GM21825 (cell line): ENCODE measurements at regions not wholly inside any gene's neighbourhood (a gene's known extent, or its start where the extent isn't known, plus 50 kb on each side); places are given as distances from the start of the nearest gene placed in this dataset.

ENCODE experiments used
- ATAC-seq: cut with Tn5 transposase; IDR thresholded peaks from one replicate; pipeline ENCODE4 v1.9.1; 2021; ENCODE audit warnings: mild to moderate bottlenecking, moderate library complexity; ENCODE audit not compliant: unreplicated experiment

DNA sequence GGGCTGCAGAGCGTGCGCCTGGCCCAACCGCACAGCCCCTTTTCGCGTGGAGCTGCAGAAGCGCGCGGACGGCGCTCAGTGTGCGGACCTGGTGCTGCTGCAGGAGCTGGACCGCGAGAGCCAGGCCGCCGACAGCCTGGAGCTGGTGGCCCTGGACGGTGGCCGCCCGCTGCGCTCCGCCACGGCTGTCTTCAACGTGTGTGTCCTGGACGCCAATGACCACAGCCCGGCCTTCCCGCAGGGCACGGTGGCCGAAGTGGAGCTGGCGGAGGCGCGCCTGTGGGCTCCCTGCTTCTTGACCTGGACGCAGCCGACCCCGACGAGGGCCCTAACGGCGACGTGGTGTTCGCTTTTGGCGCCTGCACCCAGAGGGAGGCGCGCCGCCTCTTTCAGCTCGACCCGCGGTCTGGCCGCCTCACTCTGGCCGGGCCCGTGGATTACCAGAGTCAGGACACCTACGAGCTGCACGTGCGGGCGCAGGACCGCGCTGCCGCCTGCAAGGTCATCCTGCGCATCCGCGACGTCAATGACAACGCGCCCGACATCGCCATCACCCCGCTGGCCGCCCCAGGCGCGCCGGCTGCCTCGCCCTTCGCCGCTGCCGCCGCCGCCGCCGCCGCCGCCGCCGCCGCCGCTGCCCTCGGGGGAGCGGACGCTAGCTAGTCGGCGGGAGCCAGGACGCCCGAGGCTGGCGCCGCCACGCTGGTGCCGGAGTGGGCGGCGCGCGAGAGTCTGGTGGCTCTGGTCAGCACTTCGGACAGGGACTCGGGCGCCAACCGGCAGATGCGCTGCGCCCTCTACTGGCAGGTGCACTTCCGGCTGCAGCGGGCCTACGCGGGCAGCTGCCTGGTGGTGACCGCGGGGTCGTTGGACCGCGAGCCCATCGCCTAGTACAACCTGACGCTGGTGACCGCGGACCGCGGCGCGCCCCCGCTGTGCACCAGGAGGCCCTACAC is 172.2 kb downstream of the OLFM4 start:
- ATAC-seq = no peak

DNA sequence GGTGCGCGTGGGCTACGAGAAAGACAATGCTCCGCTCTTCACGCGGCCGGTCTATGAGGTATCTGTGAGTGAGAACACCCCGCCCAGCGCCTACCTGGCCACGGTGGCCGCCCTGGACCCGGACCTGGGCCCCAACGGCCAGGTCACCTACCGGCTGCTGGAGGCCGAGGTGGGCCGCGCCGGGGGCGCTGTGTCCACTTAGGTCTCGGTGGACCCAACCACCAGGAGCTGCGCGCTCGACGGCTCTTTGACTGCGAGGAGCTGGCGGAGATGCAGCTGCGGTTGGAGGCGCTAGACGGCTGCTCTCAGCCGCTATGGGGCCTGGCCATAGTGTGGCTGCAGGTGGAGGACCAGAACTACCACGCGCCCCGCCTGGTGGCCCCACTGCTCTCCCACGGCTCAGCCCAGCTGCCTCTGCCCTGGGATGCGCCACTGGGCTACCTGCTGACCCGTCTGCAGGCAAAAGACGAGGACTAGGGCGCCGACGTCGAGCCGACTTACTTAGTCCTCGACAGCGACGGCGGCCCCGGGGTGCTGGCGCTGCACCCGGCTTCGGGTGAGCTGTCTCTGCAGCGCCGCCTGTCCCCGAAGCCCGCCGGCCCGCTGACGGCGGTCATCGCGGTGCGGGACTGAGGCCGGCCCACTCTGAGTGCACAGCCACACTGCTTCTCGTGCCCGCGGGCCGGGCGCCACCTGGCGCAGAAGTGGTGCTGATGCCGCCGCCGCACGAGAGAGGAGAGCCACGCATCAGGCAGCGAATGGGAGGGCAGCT is 173.0 kb downstream of the OLFM4 start:
- ATAC-seq = no peak

- no peak for ATAC-seq
Observed at GRCh38 chr13:53204598-53204997, 176.0 kb downstream of the OLFM4 start.

- no peak for ATAC-seq
Observed at GRCh38 chr13:53206455-53206854, 177.8 kb downstream of the OLFM4 start.

DNA sequence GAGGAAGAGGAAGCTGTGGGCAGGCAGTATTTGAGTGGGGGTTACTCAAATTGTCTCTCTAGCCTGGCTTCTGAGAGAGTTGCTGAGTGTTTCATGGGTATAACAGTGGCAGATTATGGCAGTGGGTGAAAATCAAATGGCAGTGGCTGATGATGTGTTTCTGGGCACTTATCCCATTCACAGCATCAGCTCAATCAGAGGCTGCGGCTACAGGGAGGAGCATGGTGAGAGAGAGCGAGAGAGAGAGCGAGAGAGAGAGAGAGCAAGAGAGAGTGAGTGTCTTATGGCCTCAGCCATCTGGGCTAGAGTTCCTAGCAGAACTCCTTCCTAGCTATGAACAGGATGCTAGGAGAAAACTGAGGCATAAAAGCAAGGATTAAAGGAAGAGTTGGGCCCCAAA is 178.9 kb downstream of the OLFM4 start:
- no peak for ATAC-seq

- no peak for ATAC-seq
Observed at GRCh38 chr13:53214433-53214832, 185.8 kb downstream of the OLFM4 start.

DNA sequence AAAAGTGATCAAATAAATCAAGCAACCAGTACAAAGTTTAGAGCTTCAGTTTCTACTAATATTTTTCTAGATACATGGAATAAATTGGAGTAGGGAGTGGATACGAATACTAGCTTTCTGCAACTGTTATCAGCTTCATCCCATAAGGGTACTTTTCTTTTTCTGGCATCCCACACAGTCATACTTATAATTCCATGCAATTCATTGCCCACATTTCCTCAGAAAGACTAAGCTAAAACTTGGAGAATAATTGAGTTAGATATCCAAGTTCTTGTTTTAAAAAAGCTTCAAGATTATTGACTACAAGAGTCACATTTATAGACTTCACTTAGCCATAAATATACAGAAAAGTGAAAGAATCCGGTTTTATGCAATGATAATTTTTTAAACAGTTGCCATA is 186.9 kb downstream of the OLFM4 start:
- ATAC-seq = no peak

DNA sequence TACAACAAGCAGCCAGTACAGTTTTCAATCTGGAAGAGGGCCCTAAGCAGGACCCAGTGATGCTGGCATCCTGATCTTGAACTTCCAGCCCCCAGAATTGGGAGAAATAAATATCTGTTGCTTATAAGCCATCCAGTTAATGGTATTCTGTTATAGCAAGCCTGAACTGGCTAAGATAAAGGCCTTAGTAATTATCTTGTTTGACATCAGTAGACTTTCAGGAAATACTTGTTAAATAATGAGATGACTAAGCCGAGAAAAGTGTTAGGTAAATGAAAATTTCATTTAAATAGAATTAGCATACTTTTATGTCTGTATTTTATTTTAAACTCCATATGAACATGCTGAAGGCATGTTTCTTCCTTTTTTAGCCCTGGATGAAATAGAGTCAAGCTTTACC is 188.2 kb downstream of the OLFM4 start:
- no peak for ATAC-seq

- no peak for ATAC-seq
Observed at GRCh38 chr13:53217194-53217593, 188.6 kb downstream of the OLFM4 start.

DNA sequence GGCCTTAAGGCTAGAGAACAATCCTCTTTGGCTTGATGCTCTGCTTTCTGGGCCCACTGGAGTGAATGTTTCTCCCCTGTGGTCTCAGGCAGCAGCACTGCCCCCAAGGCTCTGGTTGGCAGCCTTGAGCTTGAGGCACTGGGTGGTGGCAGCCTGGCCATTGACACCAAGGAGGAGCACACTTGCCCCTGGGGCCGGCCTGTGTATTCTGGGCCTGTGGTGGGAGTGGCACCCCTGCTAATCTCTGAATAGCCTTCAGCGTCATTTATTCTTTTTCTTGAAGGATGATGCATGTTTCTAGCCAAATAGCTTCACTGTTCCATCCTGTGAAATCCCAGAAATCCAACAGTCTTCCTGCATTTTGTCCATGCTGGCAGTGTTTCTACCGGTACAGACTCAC is 191.4 kb downstream of the OLFM4 start:
- no peak for ATAC-seq

GRCh38 chr13:53237696-53238095 is 209.1 kb downstream of the OLFM4 start:
- no peak for ATAC-seq

- no peak for ATAC-seq
Observed at GRCh38 chr13:53238261-53238660, 209.6 kb downstream of the OLFM4 start.

DNA sequence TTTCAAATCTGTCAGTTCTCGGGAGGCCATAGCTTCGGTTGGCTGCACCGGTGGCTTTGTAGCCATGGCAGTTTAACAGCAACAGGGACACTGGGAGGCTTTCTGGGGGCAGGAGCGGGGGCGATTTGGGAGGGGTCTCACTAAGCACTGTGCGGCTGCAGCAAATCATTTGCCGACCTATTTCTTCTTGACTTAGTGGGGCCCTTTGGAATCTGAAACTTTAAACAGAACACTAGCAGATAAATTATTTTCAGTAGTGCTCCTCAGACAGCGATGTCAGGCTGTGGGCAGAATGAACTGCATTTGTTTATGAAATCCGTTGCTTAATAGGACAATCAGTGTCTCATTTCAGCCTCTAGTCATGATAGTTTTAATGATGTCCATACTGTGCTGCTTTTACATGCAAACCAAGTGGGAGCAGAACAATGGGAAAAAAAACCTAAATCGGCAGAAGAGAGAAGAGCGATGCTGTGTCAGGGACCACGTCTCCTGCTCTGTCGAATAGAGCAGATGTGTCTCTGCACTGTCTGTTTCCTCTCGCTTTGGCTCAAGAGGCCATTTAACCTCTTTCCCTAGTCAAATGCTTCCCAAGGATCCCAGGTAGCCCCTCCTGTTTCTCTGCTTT is 211.9 kb downstream of the OLFM4 start:
- no peak for ATAC-seq

- no peak for ATAC-seq
Observed at GRCh38 chr13:53241891-53242348, 213.3 kb downstream of the OLFM4 start.

- ATAC-seq = no peak
Observed at GRCh38 chr13:53249236-53249635, 220.6 kb downstream of the OLFM4 start.

GRCh38 chr13:53250272-53250875 is 221.8 kb downstream of the OLFM4 start:
- ATAC-seq = no peak

GRCh38 chr13:53250977-53251376 is 222.4 kb downstream of the OLFM4 start:
- no peak for ATAC-seq

DNA sequence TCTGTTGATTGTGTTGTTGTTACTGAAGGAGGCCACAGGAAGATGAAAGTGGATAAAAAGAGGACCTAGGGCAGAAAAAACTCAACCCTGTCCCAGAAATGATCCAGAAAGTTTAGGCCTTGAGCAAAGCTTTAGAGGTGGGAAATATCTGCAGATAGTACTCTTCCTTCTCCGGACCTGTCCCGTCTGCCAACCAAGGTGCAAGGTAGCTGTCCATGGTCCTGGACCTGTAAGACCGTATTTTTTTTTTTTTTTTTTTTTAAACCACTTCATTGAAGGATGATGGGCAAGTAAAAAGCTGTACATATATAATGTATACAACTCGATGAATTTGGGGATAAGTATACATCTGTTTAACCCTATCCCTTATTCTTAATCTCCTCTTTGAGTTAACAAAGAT is 225.9 kb downstream of the OLFM4 start:
- no peak for ATAC-seq

GRCh38 chr13:53255795-53256194 is 227.2 kb downstream of the OLFM4 start:
- ATAC-seq = no peak

DNA sequence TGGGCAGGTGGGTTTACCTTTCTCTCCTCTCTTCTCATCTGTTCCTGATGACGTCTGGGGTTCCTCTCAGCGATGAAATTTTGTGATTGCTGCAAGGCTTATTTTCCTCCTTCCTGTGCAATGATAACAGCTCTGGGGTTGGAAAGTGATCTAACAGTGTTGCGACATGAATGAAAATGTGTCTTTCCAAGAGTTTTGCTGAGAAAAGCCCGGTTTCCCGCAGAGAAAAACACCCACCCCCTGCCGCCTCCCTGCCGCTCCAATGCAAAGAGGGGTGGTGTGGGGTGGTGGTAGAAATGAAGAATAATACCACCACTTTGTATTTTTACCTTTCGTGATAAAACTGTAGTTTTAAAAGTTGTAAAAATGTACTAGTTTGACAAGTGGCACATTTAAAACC is 232.0 kb downstream of the OLFM4 start:
- no peak for ATAC-seq

- ATAC-seq = no peak
Observed at GRCh38 chr13:53264751-53265385, 236.3 kb downstream of the OLFM4 start.
